H54 (cell line): ENCODE measurements at regions not wholly inside any gene's neighbourhood (a gene's known extent, or its start where the extent isn't known, plus 50 kb on each side); places are given as distances from the start of the nearest gene placed in this dataset.
"Not testable (repeated sequence)": the region's sequence is repeated elsewhere in the genome, so short reads cannot be mapped to it uniquely, and the experiment has no call there.

ENCODE experiments used
- DNase-seq: peaks from one replicate; pipeline ENCODE4 v3.0.0; 2011; ENCODE audit warnings: low spot score, mixed read lengths; ENCODE audit not compliant: insufficient read length
- FAIRE-seq: peaks from 3 replicates; lab custom pipeline; 2011; peaks lifted over from hg19 to GRCh38; lab: Jason Lieb, UNC
- POLR2A ChIP-seq: IDR thresholded peaks from 2 replicates; pipeline ENCODE4 v1.6.1; 2011; ENCODE audit warnings: low read depth, mild to moderate bottlenecking, low read length

DNA sequence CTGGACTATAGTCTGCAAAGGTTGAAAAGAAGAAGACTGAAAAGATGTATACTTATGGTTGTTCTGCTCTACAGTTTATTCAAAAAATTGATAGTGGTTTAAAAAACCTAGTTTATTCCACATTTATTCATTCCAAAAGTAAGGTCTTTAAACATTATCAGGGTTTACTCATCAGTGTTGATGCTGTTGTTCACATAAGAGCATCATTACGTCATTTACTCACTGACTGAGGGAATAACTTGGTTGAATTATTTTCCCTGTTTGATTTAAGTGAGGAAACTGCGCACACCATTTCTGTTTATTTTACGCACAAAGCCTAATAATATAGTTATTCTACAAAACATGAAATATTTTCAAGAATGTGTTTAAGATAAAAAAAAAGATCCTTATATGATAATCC lies 303.1 kb upstream of the PRKD1 start:
- FAIRE-seq (no peak), DNase-seq (no peak)
- TF ChIP-seq POLR2A = no peak

DNA sequence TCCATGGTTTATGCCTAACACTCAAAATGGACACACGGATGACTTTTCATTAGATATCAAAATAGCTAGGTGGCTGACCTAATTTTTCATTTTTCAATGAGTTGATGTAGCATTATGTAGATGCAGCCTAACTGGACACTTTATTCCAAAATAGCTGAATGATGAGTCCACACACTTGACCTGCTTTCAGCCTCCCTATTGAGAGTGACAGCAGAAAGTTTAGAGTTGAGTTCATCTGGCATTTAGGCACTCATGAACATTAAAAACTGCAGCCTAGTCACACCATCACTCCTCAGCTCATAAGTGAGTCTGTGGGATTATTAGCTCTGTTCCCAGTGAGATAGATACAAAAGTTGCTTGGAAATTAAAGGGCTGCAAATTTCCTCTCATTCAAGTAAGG lies 307.3 kb upstream of the PRKD1 start:
- TF ChIP-seq POLR2A = no peak
- FAIRE-seq (no peak), DNase-seq (no peak)

DNA sequence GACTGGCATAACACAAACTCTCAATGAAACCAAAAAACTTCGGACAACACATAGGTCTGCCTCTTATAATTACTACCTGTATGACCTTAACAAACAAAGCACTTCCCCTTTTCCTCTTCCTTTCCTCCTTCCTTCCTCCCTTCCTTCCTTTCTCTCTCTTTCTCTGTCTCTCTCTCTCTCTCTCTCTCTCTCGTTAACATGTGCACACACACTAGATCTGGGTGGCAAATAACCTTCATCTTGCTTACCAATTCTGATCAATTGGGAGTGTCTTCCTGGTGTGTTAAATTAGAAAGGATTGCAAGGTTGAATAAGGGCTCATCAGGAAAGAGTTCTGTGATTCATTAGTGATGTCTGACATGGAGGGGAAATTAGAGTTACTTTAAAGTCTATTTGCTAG lies 307.8 kb upstream of the PRKD1 start:
- FAIRE-seq = no peak
- no peak for DNase-seq
- no peak for TF ChIP-seq POLR2A

DNA sequence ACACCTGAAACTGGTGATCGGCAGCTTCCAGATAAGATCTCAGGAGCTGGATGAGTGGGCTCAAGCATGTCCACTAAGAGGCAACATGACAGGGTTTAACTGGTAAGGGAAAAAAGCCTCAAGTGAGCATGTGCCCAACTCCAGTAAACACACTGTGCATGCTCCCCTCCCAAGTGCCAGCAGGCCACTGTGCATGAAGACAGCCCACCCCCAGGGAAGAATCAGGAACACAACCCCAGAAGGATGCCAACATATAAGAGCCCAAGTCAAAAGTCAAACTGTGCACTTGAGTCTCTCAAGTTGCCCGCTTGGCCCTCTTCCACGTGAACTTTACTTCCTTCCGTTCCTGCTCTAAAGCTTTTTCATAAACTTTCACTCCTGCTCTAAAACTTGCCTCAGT lies 311.3 kb upstream of the PRKD1 start:
- FAIRE-seq = no peak

DNA sequence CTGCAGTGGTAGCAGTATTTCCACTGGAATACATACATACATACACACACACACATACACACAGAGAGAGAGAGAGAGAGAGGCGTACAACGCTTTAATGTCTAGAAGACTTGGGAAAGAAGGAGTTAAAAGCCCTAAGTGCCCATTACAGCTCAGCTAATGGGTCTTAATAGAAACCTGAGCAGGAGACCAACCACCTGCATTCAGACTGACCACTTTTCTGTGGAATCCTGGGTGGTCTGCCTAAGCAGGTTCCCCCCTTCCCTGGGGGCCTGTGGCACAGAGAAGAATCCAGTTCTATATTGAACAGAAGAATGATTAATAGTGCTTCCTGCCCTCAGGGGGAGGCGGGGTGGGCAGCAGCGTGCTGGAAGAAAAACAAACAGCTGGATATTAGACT lies 312.4 kb upstream of the PRKD1 start:
- TF ChIP-seq POLR2A = no peak
- no peak for FAIRE-seq
- DNase-seq = no peak

More for the DNA sequence above, 311.3 kb upstream of the PRKD1 start:
- TF ChIP-seq POLR2A = no peak
- DNase-seq = no peak

DNA sequence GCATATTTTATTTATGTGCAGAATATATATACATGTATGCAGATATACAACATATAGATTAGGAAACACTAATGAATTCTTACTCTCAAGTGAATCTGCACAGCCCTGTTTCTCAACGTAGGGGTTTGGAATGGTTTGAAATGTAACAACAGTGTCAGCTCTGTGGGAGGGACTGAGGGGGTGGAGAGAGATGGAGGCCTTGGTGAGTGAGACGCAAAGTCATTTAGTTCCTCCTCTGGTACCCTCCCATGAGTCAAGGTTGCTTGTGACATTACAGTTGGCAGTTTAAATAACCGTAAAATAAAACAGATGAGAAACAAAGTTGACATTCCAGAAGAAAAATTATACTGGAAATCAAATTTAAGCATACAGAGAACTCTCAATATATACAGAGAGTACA lies 313.0 kb upstream of the PRKD1 start:
- DNase-seq = no peak
- no peak for FAIRE-seq
- no peak for TF ChIP-seq POLR2A

DNA sequence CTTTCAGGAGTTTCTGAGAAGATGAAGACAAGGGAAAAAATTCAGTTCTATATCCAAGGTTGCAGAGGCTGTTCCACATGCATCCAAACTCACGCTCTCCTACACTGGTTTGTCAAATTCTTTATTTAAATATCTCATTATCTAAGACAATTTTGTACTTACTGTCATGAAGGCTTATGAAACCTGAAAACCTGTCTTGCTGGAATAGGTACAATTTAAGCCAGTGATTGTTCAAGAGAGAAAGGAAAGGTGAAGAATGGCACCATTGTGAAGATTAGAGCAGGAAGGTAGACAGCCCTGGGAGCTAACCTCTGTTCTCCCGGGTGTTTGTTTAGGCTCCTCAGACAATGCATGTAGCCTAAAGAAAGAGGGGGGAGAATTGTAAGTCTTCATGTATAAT lies 315.1 kb upstream of the PRKD1 start:
- no peak for DNase-seq
- no peak for TF ChIP-seq POLR2A
- no peak for FAIRE-seq

DNA sequence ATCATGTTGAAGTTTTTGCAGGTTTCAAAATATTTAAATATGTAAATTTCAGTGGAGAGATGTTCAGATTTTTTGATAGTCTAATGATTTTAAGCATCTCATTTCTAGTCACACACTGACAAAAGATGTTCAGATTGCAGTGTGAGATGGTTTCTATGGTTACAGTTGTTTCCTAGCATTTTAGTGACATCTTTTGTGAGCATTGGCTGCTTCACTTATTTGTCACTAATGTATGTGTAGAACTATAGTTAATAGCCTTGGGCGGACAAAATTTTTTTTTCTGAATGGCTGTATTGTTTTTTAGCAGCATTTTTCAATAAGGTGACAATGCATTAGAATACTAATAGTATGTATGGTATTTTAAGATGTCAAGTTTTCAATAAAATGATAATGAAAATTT lies 315.6 kb upstream of the PRKD1 start:
- FAIRE-seq (no peak), DNase-seq (no peak)
- no peak for TF ChIP-seq POLR2A

DNA sequence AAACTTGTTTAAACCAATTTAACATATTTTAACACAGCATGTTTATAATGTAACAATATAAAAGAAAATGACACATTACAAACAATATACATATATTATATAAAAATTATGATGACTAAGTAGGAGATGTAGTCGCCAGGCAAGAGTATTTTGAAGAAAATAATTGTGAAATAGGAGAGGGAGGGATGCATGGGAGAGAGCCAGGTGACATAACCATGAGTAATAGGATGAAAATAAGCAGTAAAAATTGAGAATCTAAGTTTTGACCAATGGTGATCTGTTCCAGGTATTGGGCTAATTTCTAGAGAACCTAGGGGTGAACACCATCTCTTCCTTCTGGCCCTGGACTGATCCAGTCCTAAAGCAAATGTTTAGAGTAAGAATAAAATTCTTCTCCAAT lies 315.2 kb upstream of the G2E3 start:
- DNase-seq (no peak), FAIRE-seq (no peak)
- TF ChIP-seq POLR2A = no peak

DNA sequence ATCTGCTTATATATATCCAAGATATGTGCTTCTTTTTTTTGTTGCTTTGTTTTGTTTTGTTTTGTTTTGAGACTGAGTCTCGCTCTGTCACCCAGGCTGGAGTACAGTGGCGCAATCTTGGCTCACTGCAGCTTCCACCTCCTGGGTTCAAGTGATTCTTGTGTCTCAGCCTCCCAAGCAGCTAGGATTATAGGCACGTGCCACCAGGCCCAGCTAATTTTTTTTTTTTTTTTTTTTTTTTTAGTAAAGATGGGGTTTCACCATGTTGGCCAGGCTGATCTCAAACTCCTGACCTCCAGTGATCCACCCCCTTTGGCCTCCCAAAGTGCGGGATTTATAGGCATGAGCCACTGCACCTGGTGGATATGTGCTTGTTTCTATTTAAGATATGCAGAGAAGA lies 314.6 kb upstream of the G2E3 start:
- FAIRE-seq, DNase-seq: not testable (repeated sequence)

DNA sequence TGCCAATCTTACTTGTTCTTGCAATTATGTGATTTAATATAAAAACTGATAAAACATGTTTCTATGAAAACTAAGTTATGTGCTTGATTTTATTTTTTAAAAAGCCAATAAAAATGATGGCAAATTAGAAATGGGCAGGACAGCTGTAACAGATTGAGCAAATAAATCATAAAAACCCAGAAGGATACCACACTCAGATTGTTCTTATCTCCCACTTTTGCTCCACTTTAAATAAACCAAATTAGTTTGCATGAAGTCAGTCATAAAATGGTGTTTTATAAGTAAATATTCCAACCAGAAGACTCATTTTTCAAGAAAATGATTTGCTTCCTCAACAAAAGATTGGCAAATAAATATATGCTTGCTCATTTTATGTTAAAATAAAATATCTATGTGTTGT lies 307.9 kb upstream of the G2E3 start:
- no peak for DNase-seq
- no peak for FAIRE-seq
- TF ChIP-seq POLR2A = no peak

DNA sequence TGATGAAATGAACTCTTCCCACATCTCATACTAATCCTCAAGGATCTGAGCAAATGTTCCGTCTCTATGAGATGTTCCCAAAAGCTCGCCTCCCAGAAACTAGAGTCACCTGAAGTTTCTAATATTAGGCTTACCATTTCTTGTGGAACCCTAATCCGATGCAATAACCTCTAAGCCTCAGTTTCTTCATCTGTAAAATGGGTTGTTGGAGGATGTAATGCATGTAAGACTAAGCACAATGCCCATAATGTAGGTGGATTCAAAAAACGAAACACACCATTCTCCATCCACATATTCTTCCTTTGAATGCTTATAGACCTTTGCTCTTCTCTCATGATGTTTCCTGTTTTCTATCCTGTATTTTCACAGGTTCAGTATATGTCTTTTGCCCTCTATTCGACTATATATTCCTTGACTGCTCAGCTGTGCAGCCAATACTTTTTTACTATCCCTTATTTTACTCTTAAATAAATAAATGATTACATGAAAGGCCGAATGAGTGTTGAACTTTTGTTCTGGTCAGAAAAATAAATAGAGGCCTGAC lies 307.3 kb upstream of the G2E3 start:
- DNase-seq (no peak), FAIRE-seq (no peak)
- no peak for TF ChIP-seq POLR2A

DNA sequence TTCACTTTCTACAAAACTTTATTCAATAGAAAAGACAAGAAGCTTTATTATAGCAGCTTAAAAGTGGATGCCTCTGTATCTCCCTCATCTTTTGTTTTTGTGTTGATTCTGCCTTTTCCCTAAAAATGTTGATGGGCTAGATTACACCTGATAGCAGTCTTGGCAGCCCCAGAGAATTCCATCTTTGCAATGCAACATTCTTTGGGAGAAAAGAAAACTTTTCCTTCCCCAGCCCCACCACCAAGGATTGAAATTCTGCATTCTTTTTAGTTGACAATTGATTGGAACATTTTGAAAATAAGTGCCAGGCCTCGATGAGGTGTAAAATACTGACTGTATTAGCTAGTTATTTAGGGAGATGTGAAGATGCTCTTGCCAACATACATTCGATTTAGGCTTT lies 306.8 kb upstream of the G2E3 start:
- TF ChIP-seq POLR2A = no peak
- DNase-seq (no peak), FAIRE-seq (no peak)

DNA sequence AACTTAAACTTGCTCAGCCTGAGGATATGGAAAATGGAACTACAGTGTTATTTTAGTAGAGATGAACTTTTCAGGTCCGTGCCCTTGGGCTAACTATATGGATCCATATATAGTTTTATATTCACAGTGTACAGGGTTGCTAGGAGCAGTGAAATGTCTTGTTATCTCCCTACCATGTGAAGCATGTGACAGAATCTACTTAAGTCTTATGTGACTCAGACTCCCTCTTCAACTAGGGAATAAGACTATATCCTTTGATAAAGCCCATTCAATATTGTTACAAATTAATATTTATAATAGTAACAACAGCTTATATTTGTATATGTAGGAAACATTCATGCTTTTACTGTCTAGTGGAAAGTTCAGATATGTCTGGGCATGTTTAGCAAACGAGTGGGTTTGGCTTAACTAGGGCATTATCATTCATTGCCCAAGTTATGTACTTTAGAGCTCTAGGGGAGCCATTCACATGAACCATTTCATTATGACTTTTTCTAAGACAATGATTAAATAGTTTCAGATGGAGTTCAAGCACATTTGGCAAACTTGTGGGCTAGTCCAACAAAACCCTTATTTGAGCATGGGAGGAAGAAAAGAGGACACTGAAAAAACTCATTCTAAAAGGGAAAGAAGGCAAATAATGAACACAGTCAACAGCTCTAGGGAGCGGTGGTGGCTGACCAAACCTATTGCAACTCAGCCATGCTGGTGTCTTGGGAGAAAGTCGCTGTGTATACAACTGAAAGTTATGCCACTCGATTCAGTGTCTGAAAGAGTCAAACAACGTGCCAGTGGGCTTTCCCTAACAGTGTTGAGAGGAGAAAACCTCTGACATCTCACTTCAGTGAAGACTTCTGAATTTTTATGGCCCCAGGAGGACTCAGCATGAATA lies 305.9 kb upstream of the G2E3 start:
- FAIRE-seq (no peak), DNase-seq (no peak)

DNA sequence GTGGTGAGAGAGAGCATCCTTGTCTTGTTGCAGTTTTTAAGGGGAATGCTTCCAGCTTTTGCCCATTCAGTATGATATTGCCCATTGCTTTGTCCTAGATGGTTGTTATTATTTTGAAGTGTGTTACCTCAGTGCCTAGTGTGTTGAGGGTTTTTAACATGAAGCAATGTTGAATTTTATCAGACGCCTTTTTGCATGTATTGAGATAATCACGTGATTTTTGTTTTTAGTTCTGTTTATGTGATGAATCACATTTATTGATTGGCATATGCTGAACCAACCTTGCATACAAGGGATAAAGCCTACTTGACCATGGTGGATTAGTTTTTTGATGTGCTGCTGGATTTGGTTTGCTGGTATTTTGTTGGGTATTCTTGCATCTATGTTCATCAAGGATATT lies 302.3 kb upstream of the G2E3 start:
- FAIRE-seq = no peak
- no peak for DNase-seq
- TF ChIP-seq POLR2A = no peak

More for the DNA sequence above, 305.9 kb upstream of the G2E3 start:
- TF ChIP-seq POLR2A = no peak
